T follicular helper cell (primary cell): ENCODE measurements at regions not wholly inside any gene's neighbourhood (a gene's known extent, or its start where the extent isn't known, plus 50 kb on each side); places are given as distances from the start of the nearest gene placed in this dataset.
"Not testable (repeated sequence)": the region's sequence is repeated elsewhere in the genome, so short reads cannot be mapped to it uniquely, and the experiment has no call there.

Source experiments
- DNase-seq: peaks from one replicate; pipeline ENCODE4 v3.0.0-alpha.2; 2020; ENCODE audit warnings: low read depth

GRCh38 chr15:93941697-93942096 lies 289.7 kb upstream of the MCTP2 start:
- no peak for DNase-seq

GRCh38 chr15:93940226-93940625 lies 291.1 kb upstream of the MCTP2 start:
- no peak for DNase-seq

- DNase-seq, result no peak
Observed at GRCh38 chr15:93932164-93932776, 299.1 kb upstream of the MCTP2 start.

GRCh38 chr15:93929375-93930094 lies 301.8 kb upstream of the MCTP2 start:
- no peak for DNase-seq

GRCh38 chr15:93920204-93920603 lies 311.2 kb upstream of the MCTP2 start:
- no peak for DNase-seq

GRCh38 chr15:93918801-93919200 lies 312.6 kb upstream of the MCTP2 start:
- not testable (repeated sequence) for DNase-seq

GRCh38 chr15:93917181-93917580 lies 314.2 kb upstream of the MCTP2 start:
- DNase-seq, result no peak

- no peak for DNase-seq
Observed at GRCh38 chr15:93913871-93914270, 317.5 kb upstream of the MCTP2 start.

- no peak for DNase-seq
Observed at GRCh38 chr15:93913310-93913709, 318.1 kb upstream of the MCTP2 start.

GRCh38 chr15:93900476-93901400 lies 330.6 kb upstream of the MCTP2 start:
- no peak for DNase-seq

- no peak for DNase-seq
Observed at GRCh38 chr15:93899817-93900216, 331.5 kb upstream of the MCTP2 start.

- DNase-seq, result no peak
Observed at GRCh38 chr15:93897377-93897776, 334.0 kb upstream of the MCTP2 start.

- no peak for DNase-seq
Observed at GRCh38 chr15:93895976-93896770, 335.2 kb upstream of the MCTP2 start.

- DNase-seq, result no peak
Observed at GRCh38 chr15:93894438-93895036, 336.8 kb upstream of the MCTP2 start.

GRCh38 chr15:93887151-93887550 lies 344.2 kb upstream of the MCTP2 start:
- no peak for DNase-seq

GRCh38 chr15:93882779-93883178 lies 348.6 kb upstream of the MCTP2 start:
- DNase-seq, result no peak

- DNase-seq, result no peak
Observed at GRCh38 chr15:93882141-93882540, 349.2 kb upstream of the MCTP2 start.

GRCh38 chr15:93881310-93881709 lies 350.1 kb upstream of the MCTP2 start:
- no peak for DNase-seq

- DNase-seq, result no peak
Observed at GRCh38 chr15:93880358-93880757, 351.0 kb upstream of the MCTP2 start.

GRCh38 chr15:93870583-93870982 lies 360.8 kb upstream of the MCTP2 start:
- no peak for DNase-seq

- no peak for DNase-seq
Observed at GRCh38 chr15:93866948-93867347, 364.4 kb upstream of the MCTP2 start.
